Suppressor macrophage treated with lipopolysaccharide for 4 hours (primary cell): ENCODE measurements at regions not wholly inside any gene's neighbourhood (a gene's known extent, or its start where the extent isn't known, plus 50 kb on each side); places are given as distances from the start of the nearest gene placed in this dataset.
"Not testable (repeated sequence)": the region's sequence is repeated elsewhere in the genome, so short reads cannot be mapped to it uniquely, and the experiment has no call there.

Experiments used
- DNase-seq: peaks from one replicate; pipeline ENCODE4 v3.0.0-alpha.2; 2020

GRCh38 chr16:63157818-63158217 is 1121.6 kb upstream of the CDH8 start:
- no peak for DNase-seq

- DNase-seq: no peak
Measured at GRCh38 chr16:63146251-63146650, 1110.0 kb upstream of the CDH8 start.

- DNase-seq: no peak
Measured at GRCh38 chr16:63145411-63145810, 1109.2 kb upstream of the CDH8 start.

GRCh38 chr16:63135069-63135468 is 1098.8 kb upstream of the CDH8 start:
- DNase-seq: no peak

GRCh38 chr16:63131503-63131902 is 1095.3 kb upstream of the CDH8 start:
- DNase-seq: no peak

GRCh38 chr16:63130942-63131341 is 1094.7 kb upstream of the CDH8 start:
- no peak for DNase-seq

GRCh38 chr16:63129411-63130125 is 1093.3 kb upstream of the CDH8 start:
- DNase-seq: no peak

GRCh38 chr16:63119905-63120304 is 1083.7 kb upstream of the CDH8 start:
- DNase-seq: not testable (repeated sequence)

GRCh38 chr16:63100082-63100481 is 1063.8 kb upstream of the CDH8 start:
- DNase-seq: no peak

- DNase-seq: no peak
Measured at GRCh38 chr16:63096857-63097256, 1060.6 kb upstream of the CDH8 start.

GRCh38 chr16:63092736-63093135 is 1056.5 kb upstream of the CDH8 start:
- DNase-seq: no peak

- no peak for DNase-seq
Measured at GRCh38 chr16:63082101-63082500, 1045.9 kb upstream of the CDH8 start.

GRCh38 chr16:63080746-63081145 is 1044.5 kb upstream of the CDH8 start:
- DNase-seq: no peak

GRCh38 chr16:63069047-63069446 is 1032.8 kb upstream of the CDH8 start:
- DNase-seq: no peak

GRCh38 chr16:63067141-63067540 is 1030.9 kb upstream of the CDH8 start:
- no peak for DNase-seq

- no peak for DNase-seq
Measured at GRCh38 chr16:63066552-63066951, 1030.3 kb upstream of the CDH8 start.

GRCh38 chr16:63061319-63061718 is 1025.1 kb upstream of the CDH8 start:
- DNase-seq: no peak

- no peak for DNase-seq
Measured at GRCh38 chr16:63059676-63060075, 1023.4 kb upstream of the CDH8 start.

GRCh38 chr16:63057341-63057740 is 1021.1 kb upstream of the CDH8 start:
- DNase-seq: no peak

GRCh38 chr16:63050391-63050790 is 1014.2 kb upstream of the CDH8 start:
- DNase-seq: no peak

GRCh38 chr16:63038397-63039106 is 1002.3 kb upstream of the CDH8 start:
- DNase-seq: no peak

- DNase-seq: no peak
Measured at GRCh38 chr16:63037761-63038396, 1001.6 kb upstream of the CDH8 start.

GRCh38 chr16:63018581-63019223 is 982.5 kb upstream of the CDH8 start:
- DNase-seq: no peak

- DNase-seq: no peak
Measured at GRCh38 chr16:63008688-63009087, 972.5 kb upstream of the CDH8 start.
